Neural cell (in vitro differentiated cells): ENCODE measurements at regions not wholly inside any gene's neighbourhood (a gene's known extent, or its start where the extent isn't known, plus 50 kb on each side); places are given as distances from the start of the nearest gene placed in this dataset.

Source experiments
- H2AFZ ChIP-seq: fragments of 200-600, 300-800 bp; sonication (generic), shearing (Covaris generic); 2 replicates; pipeline ENCODE4 v1.6.0; 2014; ENCODE audit warnings: low read depth, mild to moderate bottlenecking, antibody characterized with exemption, low read length, moderate library complexity
- H3F3A ChIP-seq: fragments of 200-600 bp; shearing (Covaris generic); 2 replicates; pipeline ENCODE4 v1.6.1; 2016; ENCODE audit warnings: mild to moderate bottlenecking, moderate library complexity, mixed read lengths, antibody characterized with exemption, low read length; ENCODE audit not compliant: insufficient read depth, poor library complexity, severe bottlenecking
- H3K27ac ChIP-seq: fragments of 200-600, 300-800 bp; sonication (generic), shearing (Covaris generic); 2 replicates; pipeline ENCODE4 v1.5.1; 2014; ENCODE audit warnings: mild to moderate bottlenecking, low read length, moderate library complexity
- H3K27me3 ChIP-seq: fragments of 300-800, 200-600 bp; sonication (generic), shearing (Covaris generic); 2 replicates; pipeline ENCODE4 v1.6.0; 2014; ENCODE audit warnings: mild to moderate bottlenecking, low read depth, low read length, moderate library complexity; ENCODE audit not compliant: insufficient read depth
- H3K36me3 ChIP-seq: fragments of 300-800, 200-600 bp; sonication (generic), shearing (Covaris generic); 2 replicates; pipeline ENCODE4 v1.5.1; 2014; ENCODE audit warnings: mild to moderate bottlenecking, antibody characterized with exemption, low read length, moderate library complexity; ENCODE audit not compliant: insufficient read depth
- H3K4me2 ChIP-seq: fragments of 300-800, 200-600 bp; sonication (generic), shearing (Covaris generic); 2 replicates; pipeline ENCODE4 v1.6.0; 2014; ENCODE audit warnings: mild to moderate bottlenecking, low read length
- H3K4me3 ChIP-seq: fragments of 300-800, 200-600 bp; sonication (generic), shearing (Covaris generic); 2 replicates; pipeline ENCODE4 v1.5.1; 2014; ENCODE audit warnings: mild to moderate bottlenecking, low read length, moderate library complexity
- H3K79me2 ChIP-seq: fragments of 200-600 bp; shearing (Covaris generic); replicated peaks from 2 replicates; pipeline ENCODE4 v1.6.0; 2014; ENCODE audit warnings: mild to moderate bottlenecking, low read length, moderate library complexity; ENCODE audit not compliant: insufficient read depth
- H3K9ac ChIP-seq: fragments of 300-800, 200-600 bp; sonication (generic), shearing (Covaris generic); 2 replicates; pipeline ENCODE4 v1.6.1; 2016; ENCODE audit warnings: mild to moderate bottlenecking, low read length, mixed read lengths
- H3K9me2 ChIP-seq: fragments of 200-600 bp; shearing (Covaris generic); 2 replicates; pipeline ENCODE4 v1.6.1; 2016; ENCODE audit warnings: mild to moderate bottlenecking, low read length, mixed read lengths; ENCODE audit not compliant: insufficient read depth
- H3K9me3 ChIP-seq: fragments of 200-600, 300-800 bp; sonication (generic), shearing (Covaris generic); 2 replicates; pipeline ENCODE4 v1.6.1; 2016; ENCODE audit warnings: mild to moderate bottlenecking, mixed run types, low read length, moderate library complexity, mixed read lengths
- H4K20me1 ChIP-seq: fragments of 200-600 bp; shearing (Covaris generic); 2 replicates; pipeline ENCODE4 v1.6.1; 2016; ENCODE audit warnings: mild to moderate bottlenecking, mixed run types; ENCODE audit not compliant: insufficient read depth
- CTCF ChIP-seq: fragments of 450-650 bp; IDR thresholded peaks from 2 replicates; pipeline ENCODE4 v1.5.1; 2014; ENCODE audit warnings: antibody characterized with exemption, mild to moderate bottlenecking, moderate library complexity; ENCODE audit not compliant: poor library complexity, severe bottlenecking
- EP300 ChIP-seq: fragments of 450-650 bp; conservative IDR thresholded peaks from 2 replicates; pipeline ENCODE4 v1.6.1; 2014; ENCODE audit warnings: antibody characterized with exemption, mild to moderate bottlenecking, moderate library complexity; ENCODE audit not compliant: poor library complexity, severe bottlenecking
- EZH2 ChIP-seq: fragments of 200-600, 300-800 bp; shearing (Covaris generic), sonication (generic); IDR thresholded peaks from 2 replicates; pipeline ENCODE4 v1.6.1; 2014; ENCODE audit warnings: antibody characterized with exemption, low read length, borderline replicate concordance, mild to moderate bottlenecking; ENCODE audit not compliant: insufficient read depth, poor library complexity, severe bottlenecking
- MXI1 ChIP-seq: fragments of 450-650 bp; conservative IDR thresholded peaks from 2 replicates; pipeline ENCODE4 v1.6.1; 2014; ENCODE audit warnings: antibody characterized with exemption, mild to moderate bottlenecking; ENCODE audit not compliant: poor library complexity, severe bottlenecking
- POLR2AphosphoS5 ChIP-seq: IDR thresholded peaks from 2 replicates; pipeline ENCODE4 v1.6.1; 2012
- RAD21 ChIP-seq: fragments of 450-650 bp; conservative IDR thresholded peaks from 2 replicates; pipeline ENCODE4 v1.6.1; 2014; ENCODE audit warnings: antibody characterized with exemption, mild to moderate bottlenecking, moderate library complexity
- SMC3 ChIP-seq: fragments of 450-650 bp; conservative IDR thresholded peaks from 2 replicates; pipeline ENCODE4 v1.6.1; 2014; ENCODE audit warnings: antibody characterized with exemption, mild to moderate bottlenecking, moderate library complexity; ENCODE audit not compliant: poor library complexity
- TAF1 ChIP-seq: IDR thresholded peaks from 2 replicates; pipeline ENCODE4 v1.6.1; 2012; ENCODE audit warnings: low read depth
- TF ChIP-seq, protein P1 (sequence below): IDR thresholded peaks from 2 replicates; pipeline ENCODE4 v1.6.1; 2012; ENCODE audit warnings: borderline replicate concordance

DNA sequence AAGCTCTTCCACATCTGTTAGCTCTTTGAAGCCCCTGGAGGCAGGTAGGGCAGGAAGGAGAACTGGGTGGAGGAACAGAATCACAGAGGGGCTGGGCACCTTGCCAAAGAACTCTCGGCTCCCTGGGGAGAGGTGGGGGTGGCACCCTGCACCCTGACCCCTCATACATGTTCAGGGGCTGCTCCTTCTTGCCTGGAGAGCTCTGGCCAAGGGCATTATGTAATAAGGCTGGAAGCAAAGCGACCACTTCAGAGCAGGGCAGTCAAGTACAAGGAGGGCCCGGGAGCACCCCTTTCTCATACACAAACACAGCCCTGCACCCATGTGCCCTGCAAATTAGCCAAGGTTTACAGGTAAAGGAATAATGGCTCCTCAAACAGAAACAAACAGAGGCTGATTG, 351.9 kb upstream of the TSHZ3 start:
- no peaks in the 10 kb centered on the region for H3K27me3 ChIP-seq
- H3F3A ChIP-seq, result no peaks in the 10 kb centered on the region
- H3K9me3 ChIP-seq, result no peaks in the 10 kb centered on the region
- H3K4me2 ChIP-seq, result no peak overlapping the region
- H3K27ac ChIP-seq, result no peak overlapping the region
- H2AFZ ChIP-seq, result no peak overlapping the region
- TF ChIP-seq EZH2 (no peak), EP300 (no peak), POLR2AphosphoS5 (no peak), CTCF (no peak), RAD21 (no peak), TAF1 (no peak)
- no peaks in the 10 kb centered on the region for H4K20me1 ChIP-seq
- no peaks in the 10 kb centered on the region for H3K36me3 ChIP-seq
- no peak overlapping the region for H3K9ac ChIP-seq
- H3K9me2 ChIP-seq, result no peaks in the 10 kb centered on the region
- H3K4me3 ChIP-seq, result no peak overlapping the region
- H3K79me2 ChIP-seq, result no peaks in the 10 kb centered on the region

GRCh38 chr19:31705656-31706055, 356.4 kb upstream of the TSHZ3 start:
- Histone ChIP-seq H3K79me2 (no peaks in the 10 kb centered on the region), H2AFZ (no peak overlapping the region), H4K20me1 (no peaks in the 10 kb centered on the region), H3F3A (no peaks in the 10 kb centered on the region), H3K27me3 (no peaks in the 10 kb centered on the region), H3K9ac (no peak overlapping the region), H3K9me3 (no peaks in the 10 kb centered on the region), H3K36me3 (no peaks in the 10 kb centered on the region), H3K4me2 (no peak overlapping the region), H3K9me2 (no peaks in the 10 kb centered on the region), H3K4me3 (no peak overlapping the region), H3K27ac (no peak overlapping the region)
- TF ChIP-seq MXI1 (no peak), CTCF (no peak), EP300 (no peak), SMC3 (no peak), TAF1 (no peak), EZH2 (no peak), POLR2AphosphoS5 (no peak), RAD21 (no peak)
- TF ChIP-seq, protein P1, sequence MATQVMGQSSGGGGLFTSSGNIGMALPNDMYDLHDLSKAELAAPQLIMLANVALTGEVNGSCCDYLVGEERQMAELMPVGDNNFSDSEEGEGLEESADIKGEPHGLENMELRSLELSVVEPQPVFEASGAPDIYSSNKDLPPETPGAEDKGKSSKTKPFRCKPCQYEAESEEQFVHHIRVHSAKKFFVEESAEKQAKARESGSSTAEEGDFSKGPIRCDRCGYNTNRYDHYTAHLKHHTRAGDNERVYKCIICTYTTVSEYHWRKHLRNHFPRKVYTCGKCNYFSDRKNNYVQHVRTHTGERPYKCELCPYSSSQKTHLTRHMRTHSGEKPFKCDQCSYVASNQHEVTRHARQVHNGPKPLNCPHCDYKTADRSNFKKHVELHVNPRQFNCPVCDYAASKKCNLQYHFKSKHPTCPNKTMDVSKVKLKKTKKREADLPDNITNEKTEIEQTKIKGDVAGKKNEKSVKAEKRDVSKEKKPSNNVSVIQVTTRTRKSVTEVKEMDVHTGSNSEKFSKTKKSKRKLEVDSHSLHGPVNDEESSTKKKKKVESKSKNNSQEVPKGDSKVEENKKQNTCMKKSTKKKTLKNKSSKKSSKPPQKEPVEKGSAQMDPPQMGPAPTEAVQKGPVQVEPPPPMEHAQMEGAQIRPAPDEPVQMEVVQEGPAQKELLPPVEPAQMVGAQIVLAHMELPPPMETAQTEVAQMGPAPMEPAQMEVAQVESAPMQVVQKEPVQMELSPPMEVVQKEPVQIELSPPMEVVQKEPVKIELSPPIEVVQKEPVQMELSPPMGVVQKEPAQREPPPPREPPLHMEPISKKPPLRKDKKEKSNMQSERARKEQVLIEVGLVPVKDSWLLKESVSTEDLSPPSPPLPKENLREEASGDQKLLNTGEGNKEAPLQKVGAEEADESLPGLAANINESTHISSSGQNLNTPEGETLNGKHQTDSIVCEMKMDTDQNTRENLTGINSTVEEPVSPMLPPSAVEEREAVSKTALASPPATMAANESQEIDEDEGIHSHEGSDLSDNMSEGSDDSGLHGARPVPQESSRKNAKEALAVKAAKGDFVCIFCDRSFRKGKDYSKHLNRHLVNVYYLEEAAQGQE, result no peak
